CD4-positive, alpha-beta T cell (primary cell): ENCODE measurements at regions not wholly inside any gene's neighbourhood (a gene's known extent, or its start where the extent isn't known, plus 50 kb on each side); places are given as distances from the start of the nearest gene placed in this dataset.

Source experiments
- ATAC-seq: fragments of 200-7000 bp; cut with Tn5 transposase; one replicate; pipeline ENCODE4 v1.10.0; 2022; ENCODE audit warnings: mild to moderate bottlenecking; ENCODE audit not compliant: poor library complexity
- CTCF ChIA-PET: fragments of 350-600 bp; sonication (Branson Sonifier 250); formaldehyde crosslinking; loops from one replicate; lab custom pipeline; 2021; ENCODE audit warnings: antibody characterized with exemption, inconsistent platforms; lab: Charles Lee
- POLR2A ChIA-PET: fragments of 350-600 bp; sonication (Branson Sonifier 250); formaldehyde crosslinking; loops from one replicate; lab custom pipeline; 2021; ENCODE audit warnings: antibody characterized with exemption, inconsistent platforms; lab: Charles Lee
- DNase-seq, 14 experiments: peaks; one replicate each; pipeline ENCODE4 v3.0.0-alpha.2; 2013 to 2020; ENCODE audit warnings: mixed read lengths in 2 of 14
- H3K27ac ChIP-seq, 2 donors: one replicate each; pipeline versions ENCODE4 v1.5.1 to v1.7.0; 2013; ENCODE audit warnings: low read length in 2 of 2, low read depth in 1 of 2, mild to moderate bottlenecking in 1 of 2
- H3K27me3 ChIP-seq, 2 experiments: 1 replicate in 1 of 2; 2 replicates in 1 of 2; pipeline versions ENCODE4 v1.6.1 to v1.7.0; 2013; ENCODE audit warnings: low read length in 2 of 2, control low read depth in 1 of 2, mild to moderate bottlenecking in 1 of 2, moderate library complexity in 1 of 2; ENCODE audit not compliant: insufficient read depth in 2 of 2, control insufficient read depth in 1 of 2
- H3K36me3 ChIP-seq: one replicate; pipeline ENCODE4 v1.6.1; 2013; ENCODE audit warnings: low read length, control low read depth; ENCODE audit not compliant: insufficient read depth
- H3K4me1 ChIP-seq: one replicate; pipeline ENCODE4 v1.6.1; 2013; ENCODE audit warnings: low read length, control low read depth; ENCODE audit not compliant: insufficient read depth
- H3K4me3 ChIP-seq: one replicate; pipeline ENCODE4 v1.5.1; 2013; ENCODE audit warnings: mild to moderate bottlenecking, low read length, moderate library complexity
- H3K9me3 ChIP-seq, 2 experiments: 1 replicate in 1 of 2; 2 replicates in 1 of 2; pipeline versions ENCODE4 v1.6.1 to v1.7.0; 2013; ENCODE audit warnings: low read length in 2 of 2, mild to moderate bottlenecking in 2 of 2, control low read depth in 1 of 2, moderate library complexity in 1 of 2; ENCODE audit not compliant: control insufficient read depth in 1 of 2, insufficient read depth in 1 of 2
- H3K27ac Mint-ChIP-seq: one replicate; pipeline ENCODE4 v1.8.0; 2020; ENCODE audit warnings: mixed read lengths
- H3K27me3 Mint-ChIP-seq: one replicate; pipeline ENCODE4 v1.8.0; 2021; ENCODE audit warnings: mixed read lengths
- H3K36me3 Mint-ChIP-seq: one replicate; pipeline ENCODE4 v1.8.0; 2021; ENCODE audit warnings: low read depth, mixed read lengths
- H3K4me1 Mint-ChIP-seq: one replicate; pipeline ENCODE4 v1.8.0; 2021; ENCODE audit warnings: low read depth, mixed read lengths
- H3K4me3 Mint-ChIP-seq: one replicate; pipeline ENCODE4 v1.8.0; 2020; ENCODE audit warnings: mild to moderate bottlenecking, mixed read lengths
- H3K9me3 Mint-ChIP-seq: one replicate; pipeline ENCODE4 v1.8.0; 2020; ENCODE audit warnings: mixed read lengths
- CTCF ChIP-seq: fragments of 200-600 bp; IDR thresholded peaks from one replicate; pipeline ENCODE4 v1.8.0; 2022; ENCODE audit warnings: antibody characterized with exemption, mild to moderate bottlenecking
- intact Hi-C, 2 experiments: fragments of 100-400 bp; cut with DNase I in 1 of 2; cut with micrococcal nuclease in 1 of 2; formaldehyde crosslinking; loops; one replicate each; pipeline versions ENCODE4 v1.15.1 to v1.9.0; 2023 to 2025; cut with DNase I, micrococcal nuclease

GRCh38 chr11:103714246-103714645 is 322.2 kb upstream of the DDI1 start:
- H3K27ac Mint-ChIP-seq = no peak overlapping the region
- ChIA-PET POLR2A (no interaction called here), CTCF (no interaction called here)
- no peaks in the 10 kb centered on the region for H3K4me1 ChIP-seq
- H3K4me3 Mint-ChIP-seq = no peak overlapping the region
- no peak overlapping the region for H3K27ac ChIP-seq
- no peak for TF ChIP-seq CTCF
- DNase-seq (no peak), ATAC-seq (no peak)
- peaks cover 0 to 4% of the 10 kb centered on the region in 2 experiments for H3K9me3 ChIP-seq
- H3K27me3 ChIP-seq = no peaks in the 10 kb centered on the region
- H3K9me3 Mint-ChIP-seq = peaks cover under 1% of the 10 kb centered on the region
- no peaks in the 10 kb centered on the region for H3K27me3 Mint-ChIP-seq
- no peak overlapping the region for H3K4me3 ChIP-seq
- no peaks in the 10 kb centered on the region for H3K36me3 ChIP-seq
- intact Hi-C loops = no loop called here
- H3K36me3 Mint-ChIP-seq = no peaks in the 10 kb centered on the region
- no peaks in the 10 kb centered on the region for H3K4me1 Mint-ChIP-seq

GRCh38 chr11:103716363-103716762 is 320.1 kb upstream of the DDI1 start:
- H3K27me3 Mint-ChIP-seq = no peaks in the 10 kb centered on the region
- intact Hi-C loops = no loop called here
- Histone ChIP-seq H3K27me3 (no peaks in the 10 kb centered on the region), H3K4me1 (no peaks in the 10 kb centered on the region), H3K4me3 (no peak overlapping the region), H3K27ac (no peak overlapping the region), H3K9me3 (peaks cover 0 to 4% of the 10 kb centered on the region in 2 experiments), H3K36me3 (no peaks in the 10 kb centered on the region)
- ChIA-PET POLR2A (no interaction called here), CTCF (no interaction called here)
- no peak overlapping the region for H3K27ac Mint-ChIP-seq
- no peaks in the 10 kb centered on the region for H3K4me1 Mint-ChIP-seq
- TF ChIP-seq CTCF = no peak
- no peak overlapping the region for H3K4me3 Mint-ChIP-seq
- peaks cover 2% of the 10 kb centered on the region for H3K9me3 Mint-ChIP-seq
- DNase-seq = no peak
- H3K36me3 Mint-ChIP-seq = no peaks in the 10 kb centered on the region
- ATAC-seq = no peak

GRCh38 chr11:103727262-103727661 is 309.2 kb upstream of the DDI1 start:
- no peak overlapping the region for H3K4me3 Mint-ChIP-seq
- Histone ChIP-seq H3K27me3 (no peaks in the 10 kb centered on the region), H3K4me3 (no peak overlapping the region), H3K9me3 (peaks cover 0 to 15% of the 10 kb centered on the region in 2 experiments), H3K4me1 (no peaks in the 10 kb centered on the region), H3K36me3 (no peaks in the 10 kb centered on the region), H3K27ac (no peak overlapping the region)
- TF ChIP-seq CTCF = no peak
- H3K27ac Mint-ChIP-seq = no peak overlapping the region
- no peaks in the 10 kb centered on the region for H3K36me3 Mint-ChIP-seq
- ATAC-seq (no peak), DNase-seq (no peak)
- intact Hi-C loops = no loop called here
- H3K27me3 Mint-ChIP-seq = no peaks in the 10 kb centered on the region
- H3K9me3 Mint-ChIP-seq = peaks cover 14% of the 10 kb centered on the region
- H3K4me1 Mint-ChIP-seq = no peaks in the 10 kb centered on the region
- ChIA-PET POLR2A (no interaction called here), CTCF (no interaction called here)
